Fibroblast of gingiva (primary cell): ENCODE measurements at regions not wholly inside any gene's neighbourhood (a gene's known extent, or its start where the extent isn't known, plus 50 kb on each side); places are given as distances from the start of the nearest gene placed in this dataset.

ENCODE experiments used
- DNase-seq: peaks from one replicate; pipeline ENCODE4 v3.0.0-alpha.2; 2011; ENCODE audit warnings: low read depth

GRCh38 chr3:139281096-139281495 is 62.7 kb upstream of the MRPS22 start:
- peak; percentile 65 for DNase-seq

- DNase-seq, result peak; percentile 79
Observed at GRCh38 chr3:139281522-139282196, 62.2 kb upstream of the MRPS22 start.

GRCh38 chr3:139283301-139283700 is 60.5 kb upstream of the MRPS22 start:
- no peak for DNase-seq

GRCh38 chr3:139284221-139284620 is 59.6 kb upstream of the MRPS22 start:
- DNase-seq, result no peak

- no peak for DNase-seq
Observed at GRCh38 chr3:139285691-139286090, 58.1 kb upstream of the MRPS22 start.

GRCh38 chr3:139286241-139286640 is 57.6 kb upstream of the MRPS22 start:
- no peak for DNase-seq

- no peak for DNase-seq
Observed at GRCh38 chr3:139286825-139287224, 57.0 kb upstream of the MRPS22 start.

GRCh38 chr3:139287557-139287956 is 56.3 kb upstream of the MRPS22 start:
- no peak for DNase-seq

GRCh38 chr3:139288266-139288821 is 55.5 kb upstream of the MRPS22 start:
- DNase-seq, result no peak

- no peak for DNase-seq
Observed at GRCh38 chr3:139289860-139290524, 53.8 kb upstream of the MRPS22 start.

GRCh38 chr3:139291276-139292051 is 52.4 kb upstream of the MRPS22 start:
- DNase-seq, result no peak

- DNase-seq, result no peak
Observed at GRCh38 chr3:139292192-139292591, 51.6 kb upstream of the MRPS22 start.

GRCh38 chr3:139292711-139293664 is 50.8 kb upstream of the MRPS22 start:
- peak; percentile 21 for DNase-seq

- DNase-seq, result no peak
Observed at GRCh38 chr3:139293665-139294023, 50.2 kb upstream of the MRPS22 start.
